ENCODE measurements at regions not wholly inside any gene's neighbourhood (a gene's known extent, or its start where the extent isn't known, plus 50 kb on each side); places are given as distances from the start of the nearest gene placed in this dataset.

GRCh38 chr13:22110368-22110767 is 439.5 kb downstream of the FGF9 start:
- no peak overlapping the region for H3K4me3 ChIP-seq
- no peaks in the 10 kb centered on the region for H3K27me3 ChIP-seq
- no peaks in the 10 kb centered on the region for H3K36me3 ChIP-seq
- no peak overlapping the region for H3K27ac ChIP-seq
- no peak for DNase-seq
- peaks cover 0 to 4% (median 0%) of the 10 kb centered on the region in 4 donors for H3K4me1 ChIP-seq
- no peaks in the 10 kb centered on the region for H3K9me3 ChIP-seq
- TF ChIP-seq CTCF (IDR thresholded peaks at IDR 0.05): no peak
- no peak for TF ChIP-seq POLR2A (IDR thresholded peaks at IDR 0.05)

- no peak overlapping the region for H3K27ac ChIP-seq
These were observed 440.4 kb downstream of the FGF9 start for GRCh38 chr13:22111152-22111783.

GRCh38 chr13:22111961-22112360 is 441.1 kb downstream of the FGF9 start:
- Histone ChIP-seq H3K9me3 (no peaks in the 10 kb centered on the region), H3K27me3 (no peaks in the 10 kb centered on the region), H3K4me1 (peaks cover 0 to 4% (median 0%) of the 10 kb centered on the region in 4 donors), H3K36me3 (no peaks in the 10 kb centered on the region), H3K27ac (no peak overlapping the region), H3K4me3 (no peak overlapping the region)
- DNase-seq: no peak
- no peak for TF ChIP-seq POLR2A (IDR thresholded peaks at IDR 0.05)
- TF ChIP-seq CTCF (IDR thresholded peaks at IDR 0.05): no peak

More at GRCh38 chr13:22111152-22111783, 440.4 kb downstream of the FGF9 start:
- TF ChIP-seq CTCF (IDR thresholded peaks at IDR 0.05) (no peak), POLR2A (IDR thresholded peaks at IDR 0.05) (no peak)
- Histone ChIP-seq H3K9me3 (no peaks in the 10 kb centered on the region), H3K4me3 (no peak overlapping the region), H3K4me1 (peaks cover 0 to 4% (median 0%) of the 10 kb centered on the region in 4 donors), H3K27me3 (no peaks in the 10 kb centered on the region), H3K36me3 (no peaks in the 10 kb centered on the region)
- DNase-seq: no peak

- DNase-seq: no peak
- no peak overlapping the region for H3K4me3 ChIP-seq
- no peaks in the 10 kb centered on the region for H3K9me3 ChIP-seq
- no peaks in the 10 kb centered on the region for H3K4me1 ChIP-seq
- H3K27me3 ChIP-seq: no peaks in the 10 kb centered on the region
- H3K36me3 ChIP-seq: no peaks in the 10 kb centered on the region
- no peak for TF ChIP-seq CTCF (IDR thresholded peaks at IDR 0.05)
- no peak for TF ChIP-seq POLR2A (IDR thresholded peaks at IDR 0.05)
- H3K27ac ChIP-seq: no peak overlapping the region
These were observed 442.3 kb downstream of the FGF9 start for GRCh38 chr13:22112956-22113745.

GRCh38 chr13:22114630-22115311 is 443.9 kb downstream of the FGF9 start:
- Histone ChIP-seq H3K4me1 (no peaks in the 10 kb centered on the region), H3K27ac (peak overlapping the region in 3 of 4 donors; percentile 1 to 41 (median 37)), H3K27me3 (no peaks in the 10 kb centered on the region), H3K36me3 (no peaks in the 10 kb centered on the region), H3K4me3 (no peak overlapping the region), H3K9me3 (no peaks in the 10 kb centered on the region)
- TF ChIP-seq POLR2A (IDR thresholded peaks at IDR 0.05): no peak
- no peak for TF ChIP-seq CTCF (IDR thresholded peaks at IDR 0.05)
- no peak for DNase-seq
